Activated CD8-positive, alpha-beta memory T cell treated with anti-CD3 and anti-CD28 coated beads, Interleukin-2, amount 50 U/mL, for 48 hours (primary cell): ENCODE measurements at regions not wholly inside any gene's neighbourhood (a gene's known extent, or its start where the extent isn't known, plus 50 kb on each side); places are given as distances from the start of the nearest gene placed in this dataset.

Source experiments
- DNase-seq: peaks from one replicate; pipeline ENCODE4 v3.0.0-alpha.2; 2020

- no peak for DNase-seq
Measured at GRCh38 chr5:171692936-171693335, 92.7 kb upstream of the SMIM23 start.

- DNase-seq, result no peak
Measured at GRCh38 chr5:171693412-171693811, 92.2 kb upstream of the SMIM23 start.

- DNase-seq, result no peak
Measured at GRCh38 chr5:171695804-171696203, 89.8 kb upstream of the SMIM23 start.

DNA sequence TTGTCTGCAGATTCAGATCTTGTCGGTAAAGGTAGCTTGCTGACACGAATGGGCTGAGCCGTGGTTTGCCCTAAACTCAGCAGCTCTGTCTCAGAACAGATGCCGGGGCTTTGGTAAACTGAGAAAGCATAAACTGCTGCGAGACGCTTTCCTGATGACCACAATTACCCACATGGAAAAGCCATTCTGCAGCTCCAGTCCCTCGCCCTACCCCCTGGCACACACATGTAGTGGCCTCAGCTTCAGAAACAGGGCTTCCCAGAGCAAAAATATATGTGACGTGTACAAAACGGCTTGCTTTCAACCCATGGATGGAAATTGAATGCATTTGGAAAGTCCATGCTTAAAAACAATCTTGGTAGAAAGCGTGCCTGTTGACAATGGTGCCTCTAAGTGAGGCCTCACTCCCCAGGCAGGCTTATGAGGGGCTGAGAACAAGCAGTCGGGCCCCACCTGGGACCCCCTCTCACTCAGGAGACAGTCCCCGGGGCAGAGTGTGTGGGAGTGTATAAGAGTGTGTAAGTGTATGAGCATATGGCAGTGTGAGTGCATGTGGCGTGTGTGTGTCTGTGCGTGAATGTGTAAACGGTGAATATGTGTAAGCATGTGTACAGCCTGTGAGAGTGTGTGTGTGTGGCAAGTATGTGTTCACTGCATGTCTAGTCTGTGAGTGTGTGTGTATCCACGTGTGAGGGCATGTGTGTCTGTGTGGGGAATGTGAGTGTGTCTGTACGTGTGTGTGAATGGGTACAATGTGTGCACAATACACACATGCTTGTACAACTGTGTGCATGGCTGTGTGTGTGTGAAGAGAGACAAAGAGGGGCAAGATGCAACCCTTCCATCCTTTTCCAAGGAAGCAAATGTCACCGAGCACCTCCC, 88.2 kb upstream of the SMIM23 start:
- DNase-seq, result no peak

DNA sequence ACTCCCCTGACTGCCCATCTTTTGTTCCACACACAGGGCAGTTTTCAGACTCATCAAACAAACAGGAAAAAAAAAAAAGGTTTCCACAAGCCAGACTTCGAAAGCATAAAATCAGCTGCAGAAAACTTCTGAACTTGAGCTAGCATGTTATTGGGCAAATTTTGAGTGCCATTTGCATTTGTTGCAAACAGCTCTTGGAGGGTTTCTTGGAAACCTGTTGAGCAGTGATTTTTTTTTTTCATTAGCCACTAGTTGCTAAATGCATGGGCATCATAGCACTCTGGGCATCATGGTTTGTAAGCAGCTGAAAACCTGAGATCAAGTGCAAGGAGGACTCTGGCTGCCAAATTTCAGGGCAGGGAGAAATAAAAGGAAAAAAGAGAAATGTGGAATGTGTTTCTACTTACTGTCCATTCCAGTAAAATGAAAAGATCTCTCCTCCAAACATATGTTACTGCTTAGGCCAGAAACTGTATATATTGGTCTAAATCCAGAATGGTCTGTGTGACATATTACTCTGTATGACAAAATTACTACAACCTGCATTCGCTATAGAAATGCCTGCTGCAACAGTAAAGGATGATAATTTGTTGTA, 85.2 kb upstream of the SMIM23 start:
- DNase-seq, result no peak

DNA sequence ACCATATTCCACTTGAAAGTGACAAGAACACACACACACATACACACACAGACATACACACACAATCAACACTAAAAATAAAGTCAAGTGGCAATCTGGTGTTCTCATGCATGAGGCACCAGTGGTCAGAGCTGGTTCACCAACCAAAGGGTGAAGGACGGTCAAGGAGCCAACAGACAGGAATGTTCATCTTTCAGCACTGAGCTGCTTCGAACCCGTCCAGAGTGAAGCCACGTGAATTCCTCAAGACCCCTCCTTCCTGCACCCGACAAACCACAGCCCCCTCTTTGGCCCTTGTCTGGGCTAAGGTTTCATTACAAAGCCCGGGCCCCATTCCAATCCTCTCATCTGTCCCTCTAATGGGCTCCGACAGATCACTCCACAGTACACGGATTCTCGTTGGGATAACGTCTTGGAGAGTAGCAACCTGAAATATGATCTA, 84.5 kb upstream of the SMIM23 start:
- DNase-seq, result no peak

DNA sequence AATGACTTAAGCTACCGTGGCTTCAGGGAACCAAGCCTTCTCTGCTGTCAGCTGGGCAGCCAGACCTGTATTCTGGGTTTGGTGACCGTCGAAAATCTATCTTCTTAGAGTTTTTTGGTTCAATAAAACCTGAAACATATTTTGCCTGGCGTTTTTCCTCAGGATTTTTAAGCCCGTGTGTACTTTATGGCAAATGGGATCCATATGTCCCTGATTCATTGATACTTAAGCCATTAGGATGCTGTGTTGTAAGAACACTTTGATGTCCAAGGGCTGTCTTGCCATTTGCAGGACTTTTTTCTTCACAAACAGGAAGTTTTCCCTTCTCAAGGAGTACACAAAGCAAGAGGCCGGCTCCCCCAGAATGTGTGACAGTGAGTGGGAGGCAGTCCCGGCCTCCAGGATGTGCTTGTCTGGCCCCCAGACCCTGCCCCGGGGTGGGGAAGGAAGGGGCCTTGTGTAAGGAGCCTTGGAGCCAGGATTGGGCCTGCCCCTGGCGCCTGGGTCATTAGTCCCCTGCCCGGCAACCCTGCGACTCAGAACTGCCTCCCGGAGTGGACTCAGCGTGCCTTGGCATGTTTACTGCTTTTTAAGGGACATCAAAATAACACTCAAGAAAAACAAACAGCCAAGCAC, 83.4 kb upstream of the SMIM23 start:
- no peak for DNase-seq

GRCh38 chr5:171703146-171703545, 82.5 kb upstream of the SMIM23 start:
- DNase-seq, result no peak

GRCh38 chr5:171705036-171705435, 80.6 kb upstream of the SMIM23 start:
- no peak for DNase-seq

DNA sequence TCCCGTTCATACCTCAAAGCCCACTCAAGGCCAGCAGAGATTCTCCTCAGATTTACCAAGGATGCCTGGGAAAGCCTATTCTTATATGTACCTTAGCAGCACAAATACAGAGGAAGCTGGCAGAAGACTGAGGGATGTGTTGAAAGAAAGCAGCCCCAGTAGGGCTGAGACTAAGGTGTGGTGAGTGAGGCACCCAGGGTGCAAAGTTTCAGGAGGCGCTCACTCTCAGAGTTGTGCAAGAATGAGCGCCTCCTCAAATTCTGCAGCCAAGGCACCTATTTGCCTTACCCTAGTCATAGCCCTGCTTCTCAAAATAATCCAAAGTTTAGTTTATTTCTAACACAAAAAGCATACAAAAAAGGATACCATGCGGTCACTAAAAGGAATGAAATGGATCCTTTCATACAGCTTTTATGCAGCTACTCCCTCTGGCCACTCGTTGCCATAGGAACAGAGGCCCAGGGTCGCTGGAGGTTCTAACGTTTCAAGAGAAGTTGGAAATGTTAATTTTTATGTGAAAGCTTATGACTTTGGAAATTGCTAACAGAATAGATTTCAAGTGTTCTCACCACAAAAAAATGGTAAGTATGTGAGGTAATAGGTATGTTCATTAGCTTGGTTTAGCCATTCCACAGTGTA, 79.7 kb upstream of the SMIM23 start:
- DNase-seq, result no peak

GRCh38 chr5:171706736-171707441, 78.7 kb upstream of the SMIM23 start:
- DNase-seq, result no peak

DNA sequence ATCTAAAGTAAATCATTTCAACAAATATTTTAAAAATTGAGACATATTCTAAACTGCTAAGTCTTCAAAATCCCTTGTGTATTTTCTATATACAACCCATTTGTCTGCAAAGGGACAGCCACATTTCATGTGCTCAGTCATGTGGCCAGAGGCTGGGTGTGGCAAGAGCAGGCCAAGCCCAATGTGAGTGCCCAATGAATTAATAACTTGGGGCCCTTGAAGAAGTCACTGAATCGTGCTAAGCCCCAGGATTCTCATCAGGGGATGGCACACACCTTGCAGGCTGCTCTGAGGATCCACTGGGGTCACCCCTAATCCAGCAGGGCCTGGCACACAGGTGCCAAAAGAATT, 78.2 kb upstream of the SMIM23 start:
- no peak for DNase-seq

DNA sequence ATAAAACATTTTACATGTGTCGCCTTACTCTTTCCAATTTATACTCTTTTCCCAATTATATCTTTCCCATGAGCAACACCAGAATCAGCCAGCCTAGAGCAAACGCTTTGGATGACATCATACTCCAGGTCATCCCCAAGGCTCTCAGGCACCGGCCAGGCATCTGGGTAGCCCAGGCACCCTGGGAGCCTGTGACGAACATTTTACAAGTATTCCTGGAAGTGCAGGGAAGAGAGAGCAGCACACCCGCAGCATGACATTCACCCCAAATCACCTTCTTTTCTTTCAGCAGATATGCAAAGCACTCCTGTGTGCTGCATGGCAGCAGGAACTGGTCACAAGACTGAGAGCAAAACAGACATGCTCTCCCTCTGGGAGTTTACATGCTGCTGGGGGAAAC, 75.7 kb upstream of the SMIM23 start:
- no peak for DNase-seq

DNA sequence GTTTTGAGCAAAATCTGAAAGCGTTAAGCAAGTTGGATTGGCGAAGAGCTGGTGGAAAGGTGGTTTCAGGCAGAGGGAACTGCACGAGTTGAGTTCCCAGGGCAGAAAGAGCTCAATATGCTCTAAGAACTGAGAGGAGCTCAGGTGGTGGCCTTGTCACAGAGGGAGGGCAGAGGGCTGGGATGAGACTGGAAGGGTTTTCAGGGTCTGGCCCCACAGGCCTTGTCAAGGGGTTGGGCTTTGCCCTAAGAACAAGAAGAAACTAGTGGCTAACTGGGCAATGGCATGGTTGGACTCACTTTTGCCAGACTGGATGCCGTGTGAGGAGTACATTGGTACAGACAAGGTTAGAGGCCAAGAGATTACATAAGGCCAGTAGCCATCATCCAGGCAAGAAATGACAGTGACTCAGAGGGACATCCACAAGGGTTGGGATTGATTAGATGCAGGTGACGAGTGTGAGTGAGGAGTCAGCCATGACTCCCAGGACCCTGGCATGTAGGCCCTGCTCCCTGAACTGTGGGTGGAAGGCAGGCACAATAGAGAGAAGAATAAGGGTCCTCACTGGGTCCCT, 75.1 kb upstream of the SMIM23 start:
- DNase-seq, result no peak

DNA sequence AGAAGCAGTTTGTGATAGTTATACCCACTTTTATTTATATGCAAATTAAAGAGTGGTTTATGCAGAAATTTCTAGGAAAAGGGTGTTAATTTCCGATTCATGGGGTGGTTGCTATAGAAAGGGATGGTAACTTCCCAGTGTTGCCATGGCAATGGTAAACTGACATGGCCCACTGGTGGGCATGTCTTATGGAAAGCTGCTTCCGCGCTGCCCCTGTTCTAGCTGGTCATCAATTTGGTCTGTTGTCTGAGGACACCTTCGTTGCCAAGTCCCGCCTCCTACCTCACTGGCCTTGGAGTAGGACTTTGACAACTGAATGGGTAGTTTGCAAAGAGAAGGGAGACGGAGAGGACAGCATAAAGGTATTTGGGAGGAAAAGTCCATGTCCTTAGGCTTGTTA, 74.0 kb upstream of the SMIM23 start:
- DNase-seq, result no peak

GRCh38 chr5:171712616-171713015, 73.0 kb upstream of the SMIM23 start:
- DNase-seq, result no peak

DNA sequence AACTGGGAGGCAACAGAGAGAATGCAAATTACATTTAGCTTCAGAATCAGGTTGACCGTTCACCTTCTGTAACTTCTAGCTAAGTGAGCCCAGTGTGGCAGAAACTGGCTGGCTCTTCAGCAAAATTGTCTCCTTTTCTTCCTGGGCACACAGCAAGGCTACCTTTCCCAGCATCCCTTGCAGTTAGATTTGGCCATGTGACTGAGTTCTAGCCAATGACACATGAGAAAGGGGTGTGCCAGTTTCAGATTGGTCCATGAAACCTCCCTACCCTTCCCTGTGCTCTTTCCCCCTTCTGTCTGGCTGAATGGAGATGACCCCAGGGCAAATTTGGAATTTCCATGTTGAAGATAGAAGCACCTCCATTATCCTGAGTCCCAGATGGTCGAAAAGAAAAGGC, 72.5 kb upstream of the SMIM23 start:
- no peak for DNase-seq

DNA sequence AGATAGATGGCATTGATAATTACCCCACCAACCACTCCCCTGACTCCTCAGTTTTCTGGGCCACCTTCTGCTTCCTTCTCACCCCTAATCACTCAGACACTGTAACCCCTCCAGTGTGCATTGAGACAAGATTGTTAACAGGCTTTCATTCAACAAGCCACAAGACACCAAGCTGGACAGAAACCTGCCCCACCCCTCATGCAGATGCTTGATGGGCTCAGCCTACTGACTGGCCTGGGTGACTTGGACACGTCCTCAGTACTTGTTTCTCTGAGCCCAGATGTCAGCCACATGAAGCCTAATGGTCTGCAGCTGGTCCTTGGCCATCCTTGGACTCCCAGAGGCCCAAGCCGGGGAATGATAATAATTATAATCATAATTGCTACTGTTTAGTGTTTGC, 71.4 kb upstream of the SMIM23 start:
- DNase-seq, result no peak

DNA sequence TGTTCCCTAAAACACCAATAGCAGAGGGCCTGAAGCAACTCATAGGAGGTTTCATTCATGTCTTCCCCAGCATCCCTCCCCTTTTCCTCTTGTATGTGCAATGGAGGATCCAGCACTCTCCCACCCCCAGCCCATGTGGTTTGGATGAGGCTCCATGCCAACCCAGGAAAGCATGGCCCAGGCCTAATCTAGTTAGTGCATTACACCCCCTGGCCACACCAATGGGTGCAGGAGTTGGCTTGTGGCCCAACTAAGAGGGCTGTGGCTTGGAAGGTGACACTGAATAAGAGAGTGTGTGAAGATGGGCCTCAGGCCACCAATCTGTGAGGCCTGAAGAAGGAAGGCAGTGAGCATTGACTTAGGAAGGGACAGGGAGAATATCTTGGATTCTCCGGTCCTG, 70.8 kb upstream of the SMIM23 start:
- no peak for DNase-seq

GRCh38 chr5:171715551-171715950, 70.1 kb upstream of the SMIM23 start:
- DNase-seq, result no peak

- DNase-seq, result no peak
Measured at GRCh38 chr5:171720086-171720485, 65.5 kb upstream of the SMIM23 start.

- DNase-seq, result no peak
Measured at GRCh38 chr5:171721464-171721863, 64.2 kb upstream of the SMIM23 start.
